Keratinocyte (primary cell): ENCODE measurements at regions not wholly inside any gene's neighbourhood (a gene's known extent, or its start where the extent isn't known, plus 50 kb on each side); places are given as distances from the start of the nearest gene placed in this dataset.

Experiments
- DNase-seq: peaks from one replicate; pipeline ENCODE4 v3.0.0-alpha.2; 2011; ENCODE audit warnings: low read depth, missing footprints, low spot score
- FAIRE-seq: peaks from 2 replicates; lab custom pipeline; 2011; peaks lifted over from hg19 to GRCh38; lab: Jason Lieb, UNC
- H2AFZ ChIP-seq: 2 replicates; pipeline ENCODE4 v1.6.0; 2012; ENCODE audit warnings: low read length, control low read depth, inconsistent platforms; ENCODE audit not compliant: control insufficient read depth
- H3K27ac ChIP-seq: 2 replicates; pipeline ENCODE4 v1.5.1; 2011; ENCODE audit warnings: low read length; ENCODE audit not compliant: control insufficient read depth, insufficient read depth
- H3K27me3 ChIP-seq: 3 replicates; pipeline ENCODE4 v1.6.0; 2011; ENCODE audit warnings: low read length; ENCODE audit not compliant: control insufficient read depth, insufficient read depth; ENCODE audit errors: extremely low read depth
- H3K36me3 ChIP-seq, 2 experiments: 2 replicates in 1 of 2; 3 replicates in 1 of 2; pipeline ENCODE4 v1.5.1; 2011; ENCODE audit warnings: low read length in 2 of 2, mild to moderate bottlenecking in 1 of 2; ENCODE audit not compliant: control insufficient read depth in 2 of 2, insufficient read depth in 2 of 2; ENCODE audit errors: extremely low read depth in 1 of 2
- H3K4me1 ChIP-seq: 3 replicates; pipeline ENCODE4 v1.5.1; 2011; ENCODE audit warnings: low read length; ENCODE audit not compliant: control insufficient read depth, insufficient read depth; ENCODE audit errors: extremely low read depth
- H3K4me2 ChIP-seq: 3 replicates; pipeline ENCODE4 v1.6.0; 2011; ENCODE audit warnings: low read depth, low read length; ENCODE audit not compliant: control insufficient read depth, insufficient read depth; ENCODE audit errors: extremely low read depth
- H3K4me3 ChIP-seq, 3 experiments: fragments of 200-600 bp in 1 of 3; sonication (generic) in 1 of 3; 2 replicates in 2 of 3; 3 replicates in 1 of 3; pipeline ENCODE4 v1.5.1; 2011 to 2016; ENCODE audit warnings: low read length in 3 of 3, mild to moderate bottlenecking in 3 of 3, control low read depth in 2 of 3, inconsistent platforms in 1 of 3, low read depth in 1 of 3, mixed read lengths in 1 of 3, mixed run types in 1 of 3, moderate library complexity in 1 of 3; ENCODE audit not compliant: control insufficient read depth in 2 of 3, insufficient read depth in 2 of 3; ENCODE audit errors: extremely low read depth in 1 of 3
- H3K79me2 ChIP-seq: 2 replicates; pipeline ENCODE4 v1.6.0; 2012; ENCODE audit warnings: low read length; ENCODE audit not compliant: control insufficient read depth, insufficient read depth
- H3K9ac ChIP-seq: 3 replicates; pipeline ENCODE4 v1.6.0; 2011; ENCODE audit warnings: low read length; ENCODE audit not compliant: control insufficient read depth, insufficient read depth; ENCODE audit errors: extremely low read depth
- H3K9me1 ChIP-seq: 3 replicates; pipeline ENCODE4 v1.6.0; 2011; ENCODE audit warnings: low read length; ENCODE audit not compliant: control insufficient read depth, insufficient read depth; ENCODE audit errors: extremely low read depth
- H3K9me3 ChIP-seq: 2 replicates; pipeline ENCODE4 v1.5.1; 2012; ENCODE audit warnings: low read depth, low read length; ENCODE audit not compliant: control insufficient read depth
- H4K20me1 ChIP-seq: 3 replicates; pipeline ENCODE4 v1.6.0; 2011; ENCODE audit warnings: low read length; ENCODE audit not compliant: control insufficient read depth, insufficient read depth; ENCODE audit errors: extremely low read depth
- CTCF ChIP-seq, 3 experiments: IDR thresholded peaks in 1 of 3; conservative IDR thresholded peaks in 1 of 3; optimal IDR thresholded peaks in 1 of 3; 2 replicates in 2 of 3; 3 replicates in 1 of 3; pipeline versions ENCODE3 to v1.5.1; 2011; ENCODE audit warnings: low read length in 3 of 3, mild to moderate bottlenecking in 3 of 3, moderate library complexity in 2 of 3, control low read depth in 1 of 3, inconsistent platforms in 1 of 3; ENCODE audit not compliant: insufficient read depth in 2 of 3; ENCODE audit errors: extremely low read depth in 1 of 3
- EZH2 ChIP-seq: IDR thresholded peaks from one replicate; pipeline ENCODE4 v1.6.1; 2012; ENCODE audit warnings: inconsistent platforms, mild to moderate bottlenecking, low read length, moderate library complexity
- dilution Hi-C: fragments of 300-500 bp; cut with MboI; formaldehyde crosslinking; loops from one replicate; pipeline ENCODE4 v1.7.0; 2020; ENCODE audit warnings: low sequenced_read_pairs; ENCODE audit not compliant: extremely low pct_ligation_motif_present

GRCh38 chr2:23199115-23199918 is 185.7 kb upstream of the KLHL29 start:
- H3K4me3 ChIP-seq = no peak overlapping the region
- TF ChIP-seq EZH2 (no peak), CTCF (optimal IDR thresholded peaks at IDR 0.05 in 1 of 3, IDR thresholded peaks at IDR 0.05 in 1 of 3, conservative IDR thresholded peaks at IDR 0.05 in 1 of 3; ENCODE audit: extremely low read depth in 1 of 3, insufficient read depth in 2 of 3, low read length in 3 of 3) (peak; percentile 61 to 66 (median 62))
- H3K9me1 ChIP-seq = no peaks in the 10 kb centered on the region
- no peaks in the 10 kb centered on the region for H3K36me3 ChIP-seq
- H3K27me3 ChIP-seq = no peaks in the 10 kb centered on the region
- H2AFZ ChIP-seq = no peak overlapping the region
- FAIRE-seq (no peak), DNase-seq (no peak)
- no peaks in the 10 kb centered on the region for H3K79me2 ChIP-seq
- H4K20me1 ChIP-seq = no peaks in the 10 kb centered on the region
- dilution Hi-C loops = no loop called here
- H3K9me3 ChIP-seq = no peaks in the 10 kb centered on the region
- H3K9ac ChIP-seq = no peak overlapping the region
- no peak overlapping the region for H3K27ac ChIP-seq
- no peak overlapping the region for H3K4me2 ChIP-seq
- no peaks in the 10 kb centered on the region for H3K4me1 ChIP-seq

GRCh38 chr2:23200068-23200786 is 184.8 kb upstream of the KLHL29 start:
- H3K79me2 ChIP-seq = no peaks in the 10 kb centered on the region
- dilution Hi-C loops = no loop called here
- H3K27ac ChIP-seq = no peak overlapping the region
- FAIRE-seq (no peak), DNase-seq (no peak)
- H3K36me3 ChIP-seq = no peaks in the 10 kb centered on the region
- H3K4me2 ChIP-seq = no peak overlapping the region
- no peaks in the 10 kb centered on the region for H3K27me3 ChIP-seq
- no peaks in the 10 kb centered on the region for H4K20me1 ChIP-seq
- H3K4me1 ChIP-seq = no peaks in the 10 kb centered on the region
- TF ChIP-seq EZH2 (no peak), CTCF (optimal IDR thresholded peaks at IDR 0.05 in 1 of 3, IDR thresholded peaks at IDR 0.05 in 1 of 3, conservative IDR thresholded peaks at IDR 0.05 in 1 of 3; ENCODE audit: extremely low read depth in 1 of 3, insufficient read depth in 2 of 3, low read length in 3 of 3) (no peak)
- H3K4me3 ChIP-seq = no peak overlapping the region
- no peak overlapping the region for H2AFZ ChIP-seq
- H3K9me3 ChIP-seq = no peaks in the 10 kb centered on the region
- no peaks in the 10 kb centered on the region for H3K9me1 ChIP-seq
- no peak overlapping the region for H3K9ac ChIP-seq
